ENCODE measurements at regions not wholly inside any gene's neighbourhood (a gene's known extent, or its start where the extent isn't known, plus 50 kb on each side); places are given as distances from the start of the nearest gene placed in this dataset.

GRCh38 chr3:94429517-94429916 is 366.7 kb downstream of the NSUN3 start:
- no peaks in the 10 kb centered on the region for H3K4me1 ChIP-seq (ENCODE audit: control insufficient read depth, insufficient read depth, low read length)
- no peak overlapping the region for H3K27ac ChIP-seq (ENCODE audit: low read length)
- intact Hi-C loops (cut with micrococcal nuclease) = no loop called here
- H3K4me1 Mint-ChIP-seq = no peaks in the 10 kb centered on the region
- no peaks in the 10 kb centered on the region for H3K36me3 ChIP-seq (ENCODE audit: control insufficient read depth, insufficient read depth, low read length)
- ATAC-seq = no peak
- H3K9me3 Mint-ChIP-seq = peaks cover 10 to 12% of the 10 kb centered on the region in 2 donors
- H3K9me3 ChIP-seq (ENCODE audit: control insufficient read depth, insufficient read depth, low read length) = peaks cover 3% of the 10 kb centered on the region
- no peak overlapping the region for H3K4me3 ChIP-seq (ENCODE audit: low read length)
- H3K27me3 ChIP-seq (ENCODE audit: control insufficient read depth, insufficient read depth, low read length) = no peaks in the 10 kb centered on the region
- H3K4me3 Mint-ChIP-seq = no peak overlapping the region
- H3K27ac Mint-ChIP-seq = no peak overlapping the region
- DNase-seq = no peak
- H3K27me3 Mint-ChIP-seq (ENCODE audit: low read depth in 2 of 2) = no peaks in the 10 kb centered on the region
- no peak for TF ChIP-seq CTCF (IDR thresholded peaks at IDR 0.05)
- H3K36me3 Mint-ChIP-seq = no peaks in the 10 kb centered on the region

DNA sequence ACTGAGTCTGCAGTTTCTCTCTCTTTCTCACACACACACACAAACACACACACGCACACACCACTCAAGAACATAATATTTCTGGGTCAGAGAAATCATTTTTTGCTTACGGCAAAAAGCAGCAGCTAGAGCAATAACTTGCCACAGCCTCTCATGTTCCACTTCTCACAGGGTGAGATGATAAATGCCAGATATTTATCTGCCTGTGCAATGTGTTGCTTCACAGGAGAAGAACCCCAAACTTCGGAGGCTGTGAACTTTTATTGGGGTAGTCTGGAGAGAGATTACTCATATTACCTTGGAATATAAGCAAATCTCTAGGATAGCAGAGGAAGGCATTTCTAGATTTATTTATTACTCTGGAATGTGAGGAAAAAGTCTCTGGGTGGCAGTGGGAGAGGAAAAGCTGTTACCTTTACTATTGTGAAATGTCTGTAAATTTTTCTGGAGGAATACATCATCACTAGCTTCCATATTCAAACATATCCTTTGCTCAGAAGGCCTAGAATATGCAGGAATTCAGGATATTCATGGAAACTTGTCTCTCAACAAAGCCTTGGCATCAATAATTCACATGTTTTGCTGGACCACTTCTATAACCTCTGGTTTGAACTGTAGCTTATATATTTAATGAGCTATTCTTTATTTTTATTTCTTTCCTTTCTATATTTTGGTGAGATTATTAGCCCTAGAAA is 369.2 kb downstream of the NSUN3 start:
- Mint-ChIP-seq H3K27ac (no peak overlapping the region), H3K27me3 (ENCODE audit: low read depth in 2 of 2) (no peaks in the 10 kb centered on the region), H3K4me3 (no peak overlapping the region), H3K4me1 (no peaks in the 10 kb centered on the region), H3K36me3 (no peaks in the 10 kb centered on the region), H3K9me3 (peaks cover 4 to 10% of the 10 kb centered on the region in 2 donors)
- intact Hi-C loops (cut with micrococcal nuclease) = no loop called here
- ATAC-seq (no peak), DNase-seq (no peak)
- no peak for TF ChIP-seq CTCF (IDR thresholded peaks at IDR 0.05)
- H3K27me3 ChIP-seq (ENCODE audit: control insufficient read depth, insufficient read depth, low read length) = no peaks in the 10 kb centered on the region
- no peaks in the 10 kb centered on the region for H3K9me3 ChIP-seq (ENCODE audit: control insufficient read depth, insufficient read depth, low read length)
- no peak overlapping the region for H3K4me3 ChIP-seq (ENCODE audit: low read length)
- 100% methylated on average over 3 of the region's 3 CpGs for WGBS (ENCODE audit: insufficient coverage)
- no peaks in the 10 kb centered on the region for H3K4me1 ChIP-seq (ENCODE audit: control insufficient read depth, insufficient read depth, low read length)
- H3K27ac ChIP-seq (ENCODE audit: low read length) = no peak overlapping the region
- H3K36me3 ChIP-seq (ENCODE audit: control insufficient read depth, insufficient read depth, low read length) = no peaks in the 10 kb centered on the region

DNA sequence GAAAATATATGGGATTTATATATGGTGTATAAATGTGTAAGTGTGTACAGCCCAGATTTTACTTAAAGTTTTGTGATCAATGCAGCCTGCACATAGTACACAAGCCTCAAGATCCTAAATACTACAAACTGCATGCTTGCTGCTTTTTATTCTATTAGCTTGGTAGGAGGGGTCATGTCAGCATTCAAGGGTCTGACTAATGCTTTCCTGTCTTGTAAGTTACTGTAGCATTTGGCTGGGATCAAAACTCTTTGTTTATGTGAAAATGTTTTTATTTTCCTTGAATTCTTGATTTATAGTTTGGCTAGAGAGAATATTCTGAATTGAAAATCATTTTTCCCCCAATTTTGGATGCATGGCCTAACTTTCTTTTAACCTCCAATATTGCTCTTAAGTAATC is 370.9 kb downstream of the NSUN3 start:
- no peak for TF ChIP-seq CTCF (IDR thresholded peaks at IDR 0.05)
- Mint-ChIP-seq H3K27me3 (ENCODE audit: low read depth in 2 of 2) (no peaks in the 10 kb centered on the region), H3K4me3 (no peak overlapping the region), H3K27ac (no peak overlapping the region), H3K36me3 (peaks cover 12% of the 10 kb centered on the region), H3K9me3 (peaks cover 4 to 10% of the 10 kb centered on the region in 2 donors), H3K4me1 (no peaks in the 10 kb centered on the region)
- Histone ChIP-seq H3K27me3 (ENCODE audit: control insufficient read depth, insufficient read depth, low read length) (no peaks in the 10 kb centered on the region), H3K9me3 (ENCODE audit: control insufficient read depth, insufficient read depth, low read length) (no peaks in the 10 kb centered on the region), H3K4me1 (ENCODE audit: control insufficient read depth, insufficient read depth, low read length) (no peaks in the 10 kb centered on the region), H3K4me3 (ENCODE audit: low read length) (no peak overlapping the region), H3K27ac (ENCODE audit: low read length) (no peak overlapping the region), H3K36me3 (ENCODE audit: control insufficient read depth, insufficient read depth, low read length) (no peaks in the 10 kb centered on the region)
- DNase-seq (no peak), ATAC-seq (no peak)
- intact Hi-C loops (cut with micrococcal nuclease) = no loop called here

Measured in natural killer cell (primary cell).